ENCODE measurements at regions not wholly inside any gene's neighbourhood (a gene's known extent, or its start where the extent isn't known, plus 50 kb on each side); places are given as distances from the start of the nearest gene placed in this dataset.

DNA sequence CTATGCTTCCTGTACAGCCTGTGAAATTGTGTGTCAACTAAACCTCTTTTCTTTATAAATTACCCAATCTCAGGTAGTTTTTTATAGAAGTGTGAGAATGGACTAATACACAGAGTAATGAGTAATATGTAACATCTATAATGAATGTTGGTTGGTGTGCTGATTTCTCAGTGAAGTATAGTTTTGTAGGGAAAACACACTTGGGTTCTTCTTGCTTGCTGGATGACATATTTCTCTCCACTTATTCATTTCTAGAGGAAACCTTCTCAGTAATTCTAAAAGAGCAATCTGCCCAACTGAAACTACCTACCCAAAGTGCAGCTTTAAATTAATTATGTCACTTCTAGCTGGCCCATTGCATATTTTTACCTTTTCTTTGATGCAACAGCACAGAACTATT, 81.1 kb upstream of the RORB start:
- H3K4me2 ChIP-seq, result no peak overlapping the region
- Mint-ChIP-seq H3K36me3 (ENCODE audit: low read depth) (no peaks in the 10 kb centered on the region; the same call in 2 of the 3 replicates), H3K27me3 (ENCODE audit: insufficient read depth, low read depth, poor library complexity) (no peaks in the 10 kb centered on the region), H3K4me3 (no peak overlapping the region), H3K9me3 (no peaks in the 10 kb centered on the region), H3K27ac (no peak overlapping the region), H3K4me1 (peaks cover 9% of the 10 kb centered on the region; the same call in 1 of the 3 replicates)
- H3K4me1 ChIP-seq (ENCODE audit: insufficient read depth), result no peaks in the 10 kb centered on the region
- no peak overlapping the region for H2AFZ ChIP-seq
- no peaks in the 10 kb centered on the region; the same call in 1 of the 2 replicates for H3K9me2 ChIP-seq (ENCODE audit: insufficient read depth)
- no peaks in the 10 kb centered on the region for H3K27me3 ChIP-seq (ENCODE audit: insufficient read depth)
- no peaks in the 10 kb centered on the region for H3F3A ChIP-seq (replicated peaks; ENCODE audit: low read depth)
- DNase-seq (ENCODE audit: low spot score) (no peak), ATAC-seq (no peak)
- TF ChIP-seq REST (IDR thresholded peaks at IDR 0.05; ENCODE audit: unreplicated experiment), result no peak
- no peak for TF ChIP-seq EZH2 (IDR thresholded peaks at IDR 0.05; ENCODE audit: low read depth, unreplicated experiment)
- TF ChIP-seq ETS1 (IDR thresholded peaks at IDR 0.05), result no peak
- no peak for TF ChIP-seq ZNF114 (CRISPR knock-in tag; IDR thresholded peaks at IDR 0.05)
- TF ChIP-seq, protein P1, sequence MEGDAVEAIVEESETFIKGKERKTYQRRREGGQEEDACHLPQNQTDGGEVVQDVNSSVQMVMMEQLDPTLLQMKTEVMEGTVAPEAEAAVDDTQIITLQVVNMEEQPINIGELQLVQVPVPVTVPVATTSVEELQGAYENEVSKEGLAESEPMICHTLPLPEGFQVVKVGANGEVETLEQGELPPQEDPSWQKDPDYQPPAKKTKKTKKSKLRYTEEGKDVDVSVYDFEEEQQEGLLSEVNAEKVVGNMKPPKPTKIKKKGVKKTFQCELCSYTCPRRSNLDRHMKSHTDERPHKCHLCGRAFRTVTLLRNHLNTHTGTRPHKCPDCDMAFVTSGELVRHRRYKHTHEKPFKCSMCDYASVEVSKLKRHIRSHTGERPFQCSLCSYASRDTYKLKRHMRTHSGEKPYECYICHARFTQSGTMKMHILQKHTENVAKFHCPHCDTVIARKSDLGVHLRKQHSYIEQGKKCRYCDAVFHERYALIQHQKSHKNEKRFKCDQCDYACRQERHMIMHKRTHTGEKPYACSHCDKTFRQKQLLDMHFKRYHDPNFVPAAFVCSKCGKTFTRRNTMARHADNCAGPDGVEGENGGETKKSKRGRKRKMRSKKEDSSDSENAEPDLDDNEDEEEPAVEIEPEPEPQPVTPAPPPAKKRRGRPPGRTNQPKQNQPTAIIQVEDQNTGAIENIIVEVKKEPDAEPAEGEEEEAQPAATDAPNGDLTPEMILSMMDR (conservative IDR thresholded peaks at IDR 0.05; ENCODE audit: low read depth in 2 of 2), result no peak
- no peak for TF ChIP-seq JUNB (IDR thresholded peaks at IDR 0.05; ENCODE audit: unreplicated experiment)
- no peak for TF ChIP-seq STAT1 (IDR thresholded peaks at IDR 0.05; ENCODE audit: unreplicated experiment)
- TF ChIP-seq ZNF462 (CRISPR knock-in tag; IDR thresholded peaks at IDR 0.05), result no peak
- TF ChIP-seq CREB1 (CRISPR knock-in tag; IDR thresholded peaks at IDR 0.05; ENCODE audit: low read depth), result no peak
- no peak for TF ChIP-seq POLR2AphosphoS5 (IDR thresholded peaks at IDR 0.05; ENCODE audit: low read depth)
- TF ChIP-seq NANOG (IDR thresholded peaks at IDR 0.05; ENCODE audit: borderline replicate concordance), result no peak
- TF ChIP-seq ZNF331 (CRISPR knock-in tag; IDR thresholded peaks at IDR 0.05; ENCODE audit: low read depth), result no peak
- no peak for TF ChIP-seq EZH2phosphoT487 (IDR thresholded peaks at IDR 0.05; ENCODE audit: unreplicated experiment)
- H3K27ac ChIP-seq (ENCODE audit: low read depth), result no peak overlapping the region
- no peaks in the 10 kb centered on the region for H3K36me3 ChIP-seq (ENCODE audit: insufficient read depth)
- H4K20me1 ChIP-seq (replicated peaks; ENCODE audit: insufficient read depth), result no peaks in the 10 kb centered on the region
- H3K79me2 ChIP-seq (replicated peaks; ENCODE audit: insufficient read depth), result no peaks in the 10 kb centered on the region
- no peak overlapping the region for H3K4me3 ChIP-seq
